H9 (cell line): ENCODE measurements at regions not wholly inside any gene's neighbourhood (a gene's known extent, or its start where the extent isn't known, plus 50 kb on each side); places are given as distances from the start of the nearest gene placed in this dataset.

Source experiments
- DNase-seq: peaks from one replicate; pipeline ENCODE4 v3.0.0-alpha.2; 2017
- H2AFZ ChIP-seq: one replicate; pipeline ENCODE4 v1.6.1; 2013; ENCODE audit warnings: mild to moderate bottlenecking, low read length, control low read depth, moderate library complexity
- H2AK5ac ChIP-seq: 2 replicates; pipeline ENCODE4 v1.6.1; 2013; ENCODE audit warnings: low read length, control low read depth, mixed read lengths; ENCODE audit not compliant: insufficient read length
- H2BK120ac ChIP-seq: one replicate; pipeline ENCODE4 v1.6.1; 2013; ENCODE audit warnings: low read depth, mild to moderate bottlenecking, low read length, control low read depth, inconsistent platforms; ENCODE audit not compliant: poor library complexity, severe bottlenecking
- H2BK12ac ChIP-seq: 2 replicates; pipeline ENCODE4 v1.6.1; 2013; ENCODE audit warnings: low read length, control low read depth, mixed read lengths, low read depth; ENCODE audit not compliant: insufficient read length
- H2BK15ac ChIP-seq: 2 replicates; pipeline ENCODE4 v1.6.1; 2013; ENCODE audit warnings: low read depth, low read length, control low read depth
- H2BK20ac ChIP-seq: one replicate; pipeline ENCODE4 v1.6.1; 2013; ENCODE audit warnings: low read depth, mild to moderate bottlenecking, low read length, control low read depth, inconsistent platforms; ENCODE audit not compliant: poor library complexity, severe bottlenecking
- H2BK5ac ChIP-seq: 2 replicates; pipeline ENCODE4 v1.6.1; 2013; ENCODE audit warnings: low read length, control low read depth, mixed read lengths; ENCODE audit not compliant: insufficient read length
- H3K14ac ChIP-seq: 2 replicates; pipeline ENCODE4 v1.6.1; 2013; ENCODE audit warnings: low read length, control low read depth; ENCODE audit not compliant: insufficient read depth
- H3K18ac ChIP-seq: 2 replicates; pipeline ENCODE4 v1.6.1; 2013; ENCODE audit warnings: low read depth, mild to moderate bottlenecking, mixed read lengths, low read length, control low read depth; ENCODE audit not compliant: insufficient read length
- H3K23ac ChIP-seq: 2 replicates; pipeline ENCODE4 v1.6.1; 2013; ENCODE audit warnings: low read length, control low read depth, mixed read lengths, low read depth; ENCODE audit not compliant: insufficient read length
- H3K23me2 ChIP-seq: 2 replicates; pipeline ENCODE4 v1.6.1; 2013; ENCODE audit warnings: low read depth, mild to moderate bottlenecking, mixed read lengths, low read length, control low read depth; ENCODE audit not compliant: insufficient read length, poor library complexity, severe bottlenecking
- H3K27ac ChIP-seq: 2 replicates; pipeline ENCODE4 v1.5.1; 2013; ENCODE audit warnings: low read length, control low read depth, mixed read lengths, low read depth; ENCODE audit not compliant: insufficient read length
- H3K27me3 ChIP-seq: 2 replicates; pipeline ENCODE4 v1.6.1; 2013; ENCODE audit warnings: low read length, control low read depth, inconsistent platforms; ENCODE audit not compliant: insufficient read depth
- H3K4ac ChIP-seq: 2 replicates; pipeline ENCODE4 v1.6.1; 2013; ENCODE audit warnings: low read depth, mild to moderate bottlenecking, control low read depth, inconsistent platforms, low read length, moderate library complexity
- H3K4me1 ChIP-seq: 2 replicates; pipeline ENCODE4 v1.6.1; 2013; ENCODE audit warnings: low read length, control low read depth, inconsistent platforms; ENCODE audit not compliant: insufficient read depth
- H3K4me2 ChIP-seq: 2 replicates; pipeline ENCODE4 v1.6.1; 2013; ENCODE audit warnings: low read length, control low read depth, mixed read lengths; ENCODE audit not compliant: insufficient read length, insufficient read depth
- H3K56ac ChIP-seq: 2 replicates; pipeline ENCODE4 v1.6.1; 2013; ENCODE audit warnings: low read depth, mild to moderate bottlenecking, mixed read lengths, low read length, control low read depth; ENCODE audit not compliant: insufficient read length
- H3K79me1 ChIP-seq: 2 replicates; pipeline ENCODE4 v1.6.1; 2013; ENCODE audit warnings: low read depth, mild to moderate bottlenecking, moderate library complexity, low read length, control low read depth, inconsistent platforms; ENCODE audit not compliant: insufficient read depth, poor library complexity, severe bottlenecking
- H3K79me2 ChIP-seq: 2 replicates; pipeline ENCODE4 v1.6.1; 2013; ENCODE audit warnings: low read length, control low read depth, inconsistent platforms; ENCODE audit not compliant: insufficient read depth
- H3K9ac ChIP-seq: 2 replicates; pipeline ENCODE4 v1.6.1; 2013; ENCODE audit warnings: low read length, control low read depth, mixed read lengths; ENCODE audit not compliant: insufficient read length; ENCODE audit errors: extremely low read depth
- H3K9me3 ChIP-seq: one replicate; pipeline ENCODE4 v1.6.1; 2013; ENCODE audit warnings: low read depth, low read length, inconsistent platforms; ENCODE audit not compliant: control insufficient read depth
- H3T11ph ChIP-seq: one replicate; pipeline ENCODE4 v1.6.1; 2013; ENCODE audit warnings: mild to moderate bottlenecking, low read length, control low read depth, inconsistent platforms
- H4K20me1 ChIP-seq: one replicate; pipeline ENCODE4 v1.6.1; 2013; ENCODE audit not compliant: control insufficient read depth, insufficient read length, insufficient read depth
- H4K5ac ChIP-seq: 2 replicates; pipeline ENCODE4 v1.6.1; 2013; ENCODE audit warnings: low read depth, mild to moderate bottlenecking, mixed read lengths, low read length, control low read depth; ENCODE audit not compliant: insufficient read length
- H4K8ac ChIP-seq: replicated peaks from 2 replicates; pipeline ENCODE4 v1.6.1; 2013; ENCODE audit warnings: low read length, control low read depth, mixed read lengths, low read depth; ENCODE audit not compliant: insufficient read length
- H4K91ac ChIP-seq: 2 replicates; pipeline ENCODE4 v1.6.1; 2013; ENCODE audit warnings: low read depth, mild to moderate bottlenecking, moderate library complexity, mixed read lengths, low read length, control low read depth; ENCODE audit not compliant: insufficient read length
- H3K27ac Mint-ChIP-seq, 3 experiments: 2 replicates in 2 of 3; 3 replicates in 1 of 3; pipeline ENCODE4 v1.8.0; 2020 to 2021; ENCODE audit warnings: mixed read lengths in 3 of 3, mild to moderate bottlenecking in 1 of 3, moderate library complexity in 1 of 3
- H3K27me3 Mint-ChIP-seq: 2 replicates; pipeline ENCODE4 v1.8.0; 2021; ENCODE audit warnings: low read depth, mild to moderate bottlenecking, moderate library complexity, mixed read lengths
- H3K36me3 Mint-ChIP-seq, 3 experiments: 2 replicates in 2 of 3; 3 replicates in 1 of 3; pipeline ENCODE4 v1.8.0; 2020 to 2021; ENCODE audit warnings: low read depth in 3 of 3, mixed read lengths in 3 of 3; ENCODE audit not compliant: insufficient read depth in 1 of 3
- H3K4me1 Mint-ChIP-seq, 2 experiments: 2 replicates each; pipeline ENCODE4 v1.8.0; 2020; ENCODE audit warnings: mixed read lengths in 2 of 2
- H3K4me3 Mint-ChIP-seq, 2 experiments: 2 replicates in 1 of 2; 3 replicates in 1 of 2; pipeline ENCODE4 v1.8.0; 2020 to 2021; ENCODE audit warnings: mild to moderate bottlenecking in 2 of 2, mixed read lengths in 2 of 2, moderate library complexity in 1 of 2
- H3K9me3 Mint-ChIP-seq, 2 experiments: 2 replicates in 1 of 2; 3 replicates in 1 of 2; pipeline ENCODE4 v1.8.0; 2020; ENCODE audit warnings: mild to moderate bottlenecking in 2 of 2, mixed read lengths in 2 of 2, moderate library complexity in 1 of 2
- WGBS: extraction: QIAGEN DNeasy Blood & Tissue Kit; methylation state at CpG from one replicate; pipeline ENCODE4 v1.1.7; 2013; ENCODE audit warnings: missing lambda C conversion rate, low lambda C conversion rate, mixed read lengths; ENCODE audit not compliant: insufficient read length; ENCODE audit errors: extremely low coverage; 5-methylcytosine and 5-hydroxymethylcytosine counted together
- TF ChIP-seq, protein P1 (sequence below): fragments of 200-600 bp; sonication (generic); conservative IDR thresholded peaks from 3 replicates; pipeline ENCODE4 v1.8.0; 2021; ENCODE audit warnings: antibody characterized with exemption, mild to moderate bottlenecking

DNA sequence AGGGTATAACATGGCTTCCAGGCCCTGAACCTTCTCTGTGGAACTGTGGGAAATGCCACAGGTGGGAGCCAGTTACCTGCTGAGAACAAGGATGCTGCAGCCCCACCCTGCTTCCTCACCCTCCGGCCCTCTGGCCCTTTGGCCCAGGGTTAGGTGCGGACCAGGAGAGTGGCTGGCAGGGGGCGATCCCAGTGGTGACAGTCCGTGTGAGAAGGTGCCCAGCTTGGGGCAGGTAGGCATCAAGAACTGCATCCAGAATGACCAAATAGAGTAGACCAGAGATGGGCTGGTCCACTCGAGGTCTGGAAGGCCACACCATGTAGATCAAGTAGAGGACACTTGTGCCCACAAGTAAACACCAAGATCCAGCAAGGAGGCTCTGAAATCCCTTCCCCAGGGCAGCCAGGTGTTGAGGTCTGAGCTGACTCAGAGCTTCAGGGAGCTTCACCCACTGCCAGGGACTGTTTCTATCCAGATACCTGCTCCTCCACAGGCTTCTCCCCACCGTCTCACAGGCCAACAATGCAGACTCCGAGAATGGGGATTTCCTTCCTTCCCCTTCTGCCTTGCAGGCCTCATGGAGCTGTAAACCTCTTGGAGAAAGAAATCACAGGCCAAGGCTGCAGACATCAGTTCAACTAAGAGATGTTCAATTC lies 61.4 kb upstream of the ZSWIM6 start:
- Mint-ChIP-seq H3K4me3 (no peak overlapping the region), H3K27ac (no peak overlapping the region), H3K9me3 (no peaks in the 10 kb centered on the region), H3K36me3 (no peaks in the 10 kb centered on the region), H3K27me3 (no peaks in the 10 kb centered on the region; the same call in 1 of the 2 replicates), H3K4me1 (peaks cover 1 to 4% of the 10 kb centered on the region in 2 experiments)
- Histone ChIP-seq H4K20me1 (no peaks in the 10 kb centered on the region), H2BK120ac (no peak overlapping the region), H3K9ac (no peak overlapping the region), H4K91ac (no peak overlapping the region), H3K79me2 (no peaks in the 10 kb centered on the region), H3K14ac (no peak overlapping the region), H2BK12ac (no peak overlapping the region), H2AFZ (no peak overlapping the region), H4K5ac (no peak overlapping the region), H3K27me3 (no peaks in the 10 kb centered on the region), H4K8ac (no peak overlapping the region), H3T11ph (no peak overlapping the region), H3K9me3 (no peaks in the 10 kb centered on the region), H3K79me1 (no peaks in the 10 kb centered on the region), H3K4ac (no peak overlapping the region), H3K27ac (no peak overlapping the region), H3K4me2 (no peak overlapping the region), H3K18ac (no peak overlapping the region), H2BK20ac (no peak overlapping the region), H2AK5ac (no peak overlapping the region), H3K23ac (no peak overlapping the region), H2BK15ac (no peak overlapping the region), H3K56ac (no peak overlapping the region), H3K4me1 (no peaks in the 10 kb centered on the region), H3K23me2 (no peaks in the 10 kb centered on the region), H2BK5ac (no peak overlapping the region)
- no peak for DNase-seq
- no CpG with 5 or more reads among the region's 7 CpGs for WGBS
- TF ChIP-seq, protein P1, sequence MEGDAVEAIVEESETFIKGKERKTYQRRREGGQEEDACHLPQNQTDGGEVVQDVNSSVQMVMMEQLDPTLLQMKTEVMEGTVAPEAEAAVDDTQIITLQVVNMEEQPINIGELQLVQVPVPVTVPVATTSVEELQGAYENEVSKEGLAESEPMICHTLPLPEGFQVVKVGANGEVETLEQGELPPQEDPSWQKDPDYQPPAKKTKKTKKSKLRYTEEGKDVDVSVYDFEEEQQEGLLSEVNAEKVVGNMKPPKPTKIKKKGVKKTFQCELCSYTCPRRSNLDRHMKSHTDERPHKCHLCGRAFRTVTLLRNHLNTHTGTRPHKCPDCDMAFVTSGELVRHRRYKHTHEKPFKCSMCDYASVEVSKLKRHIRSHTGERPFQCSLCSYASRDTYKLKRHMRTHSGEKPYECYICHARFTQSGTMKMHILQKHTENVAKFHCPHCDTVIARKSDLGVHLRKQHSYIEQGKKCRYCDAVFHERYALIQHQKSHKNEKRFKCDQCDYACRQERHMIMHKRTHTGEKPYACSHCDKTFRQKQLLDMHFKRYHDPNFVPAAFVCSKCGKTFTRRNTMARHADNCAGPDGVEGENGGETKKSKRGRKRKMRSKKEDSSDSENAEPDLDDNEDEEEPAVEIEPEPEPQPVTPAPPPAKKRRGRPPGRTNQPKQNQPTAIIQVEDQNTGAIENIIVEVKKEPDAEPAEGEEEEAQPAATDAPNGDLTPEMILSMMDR: no peak
